ENCODE measurements at regions not wholly inside any gene's neighbourhood (a gene's known extent, or its start where the extent isn't known, plus 50 kb on each side); places are given as distances from the start of the nearest gene placed in this dataset.

GRCh38 chr3:28099296-28099695 lies 142.1 kb upstream of the CMC1 start:
- TF ChIP-seq POLR2A (IDR thresholded peaks at IDR 0.05; ENCODE audit: low read length) (no peak), GATA1 (IDR thresholded peaks at IDR 0.05; ENCODE audit: low read depth, low read length) (no peak)
